K562 (cell line): ENCODE measurements at regions not wholly inside any gene's neighbourhood (a gene's known extent, or its start where the extent isn't known, plus 50 kb on each side); places are given as distances from the start of the nearest gene placed in this dataset.
A peak's percentile ranks its signal among the peaks of the same experiment; 100 is the strongest.

ENCODE experiments used
- ATAC-seq: fragments of 200-7000 bp; cut with Tn5 transposase; 3 replicates; pipeline ENCODE4 v1.9.1; 2020; ENCODE audit warnings: moderate library complexity
- BruUV-seq: library from RNA; stranded (reverse); fragments of 400-500 nt; replicated peaks from 2 replicates; lab custom pipeline; 2021; lab: Mats Ljungman, UMichigan
- CTCF ChIA-PET: fragments of 300-600 bp; formaldehyde crosslinking; extraction: SDS; loops from one replicate; lab custom pipeline; 2021; ENCODE audit warnings: low intra/inter-chr PET ratio; lab: Yijun Ruan, JAX
- POLR2A ChIA-PET: fragments of 300-600, 350-650 bp; sonication (Branson Sonifier 250); formaldehyde crosslinking; extraction: SDS; loops from one replicate; lab custom pipeline; 2021; ENCODE audit warnings: antibody characterized with exemption, inconsistent platforms; lab: Yijun Ruan, JAX
- DNase-seq, 4 experiments: peaks; one replicate each; pipeline versions ENCODE4 v3.0.0 to v3.0.0-alpha.2; 2011 to 2018; ENCODE audit warnings: low spot score in 3 of 4, mixed read lengths in 3 of 4; ENCODE audit errors: extremely low read depth in 1 of 4
- FAIRE-seq: peaks from 2 replicates; lab custom pipeline; 2011; peaks lifted over from hg19 to GRCh38; lab: Jason Lieb, UNC
- H2AFZ ChIP-seq: 2 replicates; pipeline ENCODE4 v1.6.0; 2011; ENCODE audit warnings: low read depth, low read length, control low read depth, inconsistent platforms
- H3K27ac ChIP-seq: fragments of 200-600 bp; 3 replicates; pipeline ENCODE4 v1.8.0; 2011; ENCODE audit warnings: low read depth, mild to moderate bottlenecking, control low read depth, inconsistent platforms, low read length, moderate library complexity, mixed read lengths; ENCODE audit errors: extremely low read depth
- H3K27me3 ChIP-seq, 2 experiments: fragments of 300-600 bp in 1 of 2; 2 replicates in 1 of 2; 3 replicates in 1 of 2; pipeline versions ENCODE4 v1.6.0 to v1.8.0; 2011; ENCODE audit warnings: inconsistent platforms in 2 of 2, low read length in 2 of 2, mild to moderate bottlenecking in 1 of 2, mixed read lengths in 1 of 2, moderate library complexity in 1 of 2; ENCODE audit not compliant: control insufficient read depth in 2 of 2, insufficient read depth in 2 of 2
- H3K36me3 ChIP-seq: fragments of 300-600 bp; 3 replicates; pipeline ENCODE4 v1.8.0; 2011; ENCODE audit warnings: mild to moderate bottlenecking, low read length, inconsistent platforms; ENCODE audit not compliant: control insufficient read depth, insufficient read depth
- H3K4me1 ChIP-seq, 2 experiments: fragments of 200-600 bp in 1 of 2; replicated peaks in 1 of 2; 2 replicates in 1 of 2; 3 replicates in 1 of 2; pipeline versions ENCODE4 v1.5.1 to v1.8.0; 2011; ENCODE audit warnings: inconsistent platforms in 2 of 2, low read length in 2 of 2, mild to moderate bottlenecking in 1 of 2, mixed read lengths in 1 of 2, moderate library complexity in 1 of 2; ENCODE audit not compliant: control insufficient read depth in 2 of 2, insufficient read depth in 2 of 2
- H3K4me2 ChIP-seq: 2 replicates; pipeline ENCODE4 v1.6.1; 2011; ENCODE audit warnings: low read length, control low read depth, inconsistent platforms, mixed read lengths; ENCODE audit not compliant: insufficient read depth
- H3K4me3 ChIP-seq: fragments of 200-600 bp; sonication (generic), shearing (Covaris generic); 2 replicates; pipeline ENCODE4 v1.5.1; 2016; ENCODE audit warnings: control low read depth, inconsistent platforms
- H3K79me2 ChIP-seq: fragments of 200-600 bp; 3 replicates; pipeline ENCODE4 v1.8.0; 2011; ENCODE audit warnings: low read length, inconsistent platforms; ENCODE audit not compliant: control insufficient read depth, insufficient read depth
- H3K9ac ChIP-seq, 2 experiments: 2 replicates each; pipeline versions ENCODE4 v1.6.0 to v1.6.1; 2011; ENCODE audit warnings: low read depth in 2 of 2, low read length in 2 of 2, control low read depth in 1 of 2, inconsistent platforms in 1 of 2, mild to moderate bottlenecking in 1 of 2, mixed read lengths in 1 of 2; ENCODE audit not compliant: insufficient read depth in 1 of 2
- H3K9me1 ChIP-seq: one replicate; pipeline ENCODE4 v1.6.0; 2011; ENCODE audit warnings: inconsistent platforms, mild to moderate bottlenecking, low read length, moderate library complexity; ENCODE audit not compliant: control insufficient read depth, insufficient read depth
- H3K9me3 ChIP-seq: replicated peaks from 2 replicates; pipeline ENCODE4 v1.5.1; 2011; ENCODE audit warnings: low read depth, low read length, inconsistent platforms; ENCODE audit not compliant: control insufficient read depth, insufficient read depth
- H4K20me1 ChIP-seq: replicated peaks from 2 replicates; pipeline ENCODE4 v1.6.1; 2011; ENCODE audit warnings: low read length, inconsistent platforms, mixed read lengths; ENCODE audit not compliant: control insufficient read depth, insufficient read depth
- FOSL1 ChIP-seq: fragments of 200-800 bp; sonication (Bioruptor generic); conservative IDR thresholded peaks from 2 replicates; pipeline ENCODE4 v1.6.1; 2016; ENCODE audit warnings: missing genetic modification characterization, missing compliant biosample characterization
- NBN ChIP-seq: fragments of 450-650 bp; IDR thresholded peaks from 2 replicates; pipeline ENCODE4 v1.6.1; 2016; ENCODE audit warnings: low read depth, mild to moderate bottlenecking
- NFIX ChIP-seq: fragments of 250-450 bp; sonication (Bioruptor Pico); IDR thresholded peaks from 2 replicates; pipeline ENCODE4 v1.4.0; 2020; ENCODE audit warnings: low read depth, mild to moderate bottlenecking, moderate library complexity
- ZNF224 ChIP-seq: sonication (generic); formaldehyde crosslinking; IDR thresholded peaks from 2 replicates; pipeline ENCODE4 v1.8.0; 2022; ENCODE audit warnings: mild to moderate bottlenecking, missing genetic modification reagents
- ZNF639 ChIP-seq, 2 experiments: fragments of 200-800 bp in 1 of 2; sonication (Bioruptor generic) in 1 of 2; sonication (generic) in 1 of 2; formaldehyde crosslinking in 1 of 2; IDR thresholded peaks in 1 of 2; conservative IDR thresholded peaks in 1 of 2; 2 replicates each; pipeline versions ENCODE4 v1.5.0 to v1.6.1; 2016 to 2020; ENCODE audit warnings: missing compliant biosample characterization in 1 of 2, missing genetic modification characterization in 1 of 2, missing genetic modification reagents in 1 of 2
- WGBS: fragments of 100-300 bp; shearing (Covaris generic); methylation state at CpG from one replicate; pipeline ENCODE4 v1.1.6; 2016; ENCODE audit warnings: low coverage, mixed read lengths; ENCODE audit not compliant: insufficient coverage; ENCODE audit errors: missing lambda C conversion rate; 5-methylcytosine and 5-hydroxymethylcytosine counted together
- in situ Hi-C: fragments of 300-500 bp; cut with MboI; formaldehyde crosslinking; loops from 4 replicates; pipeline ENCODE4 v1.15.0; 2018; ENCODE audit warnings: inconsistent platforms, mixed read lengths
- intact Hi-C: fragments of 100-400 bp; cut with micrococcal nuclease; formaldehyde crosslinking; loops from 2 replicates; pipeline ENCODE4 v1.14.2; 2022

- H2AFZ ChIP-seq: no peak overlapping the region
- no peaks in the 10 kb centered on the region for H3K79me2 ChIP-seq
- H4K20me1 ChIP-seq: no peaks in the 10 kb centered on the region
- POLR2A ChIA-PET: no interaction called here
- in situ Hi-C loops (no loop called here), intact Hi-C loops (no loop called here)
- H3K9ac ChIP-seq: no peak overlapping the region
- no peak overlapping the region for H3K4me3 ChIP-seq
- no peak for ATAC-seq
- H3K27me3 ChIP-seq: no peaks in the 10 kb centered on the region
- 18% methylated on average over 4 of the region's 4 CpGs for WGBS
- FAIRE-seq: no peak
- BruUV-seq: no TSS peak
- no peak overlapping the region for H3K27ac ChIP-seq
- no peaks in the 10 kb centered on the region for H3K9me1 ChIP-seq
- no peak overlapping the region for H3K4me2 ChIP-seq
- TF ChIP-seq ZNF639 (CRISPR knock-in tag; conservative IDR thresholded peaks at IDR 0.05 in 1 of 2, IDR thresholded peaks at IDR 0.05 in 1 of 2): no peak
- no peak for TF ChIP-seq NBN
- peak; percentile 63 for TF ChIP-seq FOSL1 (tag)
- no peak for TF ChIP-seq ZNF224 (CRISPR knock-in tag)
- TF ChIP-seq NFIX (CRISPR knock-in tag): no peak
- H3K36me3 ChIP-seq: no peaks in the 10 kb centered on the region
- H3K4me1 ChIP-seq: no peaks in the 10 kb centered on the region
- CTCF ChIA-PET: no interaction called here
- no peaks in the 10 kb centered on the region for H3K9me3 ChIP-seq
- no peak for DNase-seq
Observed at GRCh38 chr4:133464311-133464710, 315.2 kb downstream of the PCDH10 start.
